ENCODE measurements at regions not wholly inside any gene's neighbourhood (a gene's known extent, or its start where the extent isn't known, plus 50 kb on each side); places are given as distances from the start of the nearest gene placed in this dataset.

DNA sequence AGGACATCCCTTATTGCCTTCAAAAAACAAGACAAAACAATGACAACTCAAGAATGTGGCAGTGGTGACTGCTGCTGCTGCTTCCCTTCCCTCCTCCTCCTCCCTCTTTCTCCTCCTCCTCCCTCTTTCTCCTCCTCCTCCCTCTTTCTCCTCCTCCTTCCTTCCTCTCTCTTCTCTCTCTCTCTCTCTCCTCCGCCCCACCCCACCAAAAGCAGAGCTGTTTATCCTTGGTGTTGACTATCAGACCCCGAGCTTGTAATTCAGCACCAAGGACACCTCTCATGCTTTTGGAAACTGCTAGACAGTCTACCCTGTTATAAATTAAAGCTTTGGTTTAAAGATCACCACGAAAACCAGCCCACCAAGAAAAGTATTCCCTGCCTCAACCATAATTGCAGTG is 72.4 kb upstream of the IFNAR2 start:
- no peak for DNase-seq

DNA sequence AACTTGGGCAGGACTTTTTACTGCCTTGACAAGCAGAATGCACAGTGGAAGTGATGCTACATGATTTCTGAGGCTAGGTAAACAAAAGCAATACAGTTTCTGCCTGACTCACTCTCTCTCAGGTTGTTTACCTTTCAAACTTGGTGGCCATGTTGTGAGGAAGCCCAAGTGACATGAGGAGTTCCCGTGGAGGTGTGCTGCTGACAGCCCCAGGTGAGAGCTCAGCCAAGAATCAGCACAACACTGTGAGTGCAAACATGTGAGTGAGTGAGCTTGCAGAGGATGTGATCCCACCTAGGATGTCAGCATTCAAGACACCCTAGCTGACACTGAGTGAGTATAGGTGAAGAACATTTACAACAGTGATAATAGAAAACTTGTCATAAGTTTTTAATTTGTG is 71.1 kb upstream of the IFNAR2 start:
- no peak for DNase-seq

DNA sequence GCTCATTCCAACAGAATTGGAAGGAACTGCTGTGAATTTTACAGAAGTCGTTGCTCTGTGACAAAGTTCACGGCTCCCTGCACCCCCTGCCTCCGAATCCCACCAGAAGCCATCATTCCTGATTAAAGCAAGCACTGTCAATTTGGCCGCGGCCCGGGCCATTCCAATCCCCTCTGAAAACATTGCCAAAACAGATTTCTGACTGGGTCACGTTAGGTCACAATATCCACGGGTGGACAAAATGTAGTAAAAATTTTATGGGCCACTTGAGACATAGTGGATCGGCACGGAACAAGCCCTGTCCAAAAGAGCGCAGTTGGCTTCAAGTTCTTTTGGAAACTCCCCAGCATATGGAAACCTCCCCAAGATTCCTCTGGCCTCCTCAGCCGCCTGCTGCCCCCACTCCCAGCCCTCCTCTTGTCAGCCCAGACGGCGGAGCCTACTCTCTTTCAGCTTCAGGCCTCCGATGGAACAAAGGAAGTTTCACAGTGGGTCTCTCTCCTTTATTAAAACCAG is 67.2 kb upstream of the IFNAR2 start:
- no peak for DNase-seq

DNA sequence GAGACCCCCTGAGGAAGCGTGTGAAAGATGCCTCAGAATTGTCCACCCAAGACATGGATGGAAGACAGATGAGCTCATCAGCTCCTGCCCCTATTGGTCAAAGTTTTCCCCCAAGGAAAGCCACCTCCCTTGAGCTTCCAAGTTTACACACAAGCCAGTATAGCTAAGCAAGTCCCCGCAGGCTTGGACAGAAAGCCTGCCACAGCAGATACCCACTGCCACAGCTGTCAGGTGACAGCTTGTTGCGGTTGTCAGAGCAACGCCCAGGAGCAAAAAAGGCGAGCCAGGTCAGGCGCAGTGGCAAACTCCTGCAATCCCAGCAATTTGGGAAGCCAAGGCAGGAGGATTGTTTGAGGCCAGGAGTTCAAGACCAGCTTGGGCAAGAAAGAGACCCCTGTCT is 60.9 kb upstream of the IFNAR2 start:
- no peak for DNase-seq

DNA sequence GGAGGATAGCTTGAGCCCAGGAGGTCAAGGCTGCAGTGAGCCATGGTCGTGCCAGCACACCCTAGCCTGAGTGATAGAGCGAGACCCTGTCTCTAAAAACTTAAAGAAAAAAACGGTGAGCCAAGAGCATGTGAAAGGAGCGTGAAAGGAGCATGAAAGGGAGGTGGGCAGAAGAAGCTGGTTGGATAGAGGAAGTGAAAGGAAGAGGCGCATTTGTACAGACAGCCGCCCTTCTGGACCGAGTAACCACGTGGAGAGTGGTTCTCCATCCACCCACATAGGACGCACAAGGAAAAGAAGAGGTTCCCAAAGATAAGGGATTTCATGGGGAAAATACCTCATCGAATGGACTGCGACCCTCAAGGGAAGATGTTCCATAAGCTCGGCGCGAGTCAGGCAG is 60.4 kb upstream of the IFNAR2 start:
- no peak for DNase-seq

DNA sequence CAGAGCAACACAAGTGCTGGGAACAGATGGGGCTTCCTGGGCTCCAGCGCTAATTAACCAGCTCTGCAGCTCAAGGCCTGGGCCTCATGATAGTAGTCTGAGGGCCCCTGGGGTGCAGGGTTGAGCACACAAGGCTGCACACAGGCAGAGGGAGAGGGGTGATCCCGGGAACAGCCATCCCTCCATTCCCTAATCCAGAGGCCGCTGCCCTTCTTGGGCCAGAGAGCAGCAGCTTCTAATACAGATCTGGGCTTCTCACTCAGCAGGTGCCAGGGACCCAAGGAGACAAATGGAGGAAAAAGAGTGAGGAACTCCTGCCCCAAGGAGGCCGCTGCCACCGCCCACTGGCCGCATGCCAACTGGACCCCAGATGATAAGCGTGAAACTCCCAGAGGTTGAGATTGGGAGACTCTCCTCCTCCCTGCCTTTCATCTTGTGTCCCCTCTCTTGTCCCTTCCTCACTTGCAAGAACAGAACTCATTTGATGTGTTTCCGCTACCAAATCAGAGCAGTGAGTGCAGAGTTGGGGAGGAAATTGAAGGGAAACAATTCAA is 58.0 kb upstream of the IFNAR2 start:
- no peak for DNase-seq

DNA sequence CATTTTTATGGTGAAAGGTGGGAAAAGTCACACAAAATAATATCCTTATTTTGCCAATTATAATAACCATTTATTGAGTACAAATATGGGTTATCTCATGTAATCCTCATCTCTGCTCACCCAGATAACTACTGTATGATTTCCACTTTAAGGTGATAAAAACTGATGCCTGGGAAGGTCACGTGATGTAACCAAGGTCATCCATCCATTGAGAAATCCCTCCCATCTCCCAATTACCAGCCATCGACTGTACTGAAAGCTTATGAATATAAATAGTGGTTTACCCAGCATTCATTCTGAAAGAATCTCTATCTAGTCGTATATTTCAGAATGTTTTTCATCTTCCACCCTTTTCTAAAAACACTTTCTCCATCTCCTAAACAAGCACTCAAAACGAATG is 55.0 kb upstream of the IFNAR2 start:
- no peak for DNase-seq
